ENCODE measurements at regions not wholly inside any gene's neighbourhood (a gene's known extent, or its start where the extent isn't known, plus 50 kb on each side); places are given as distances from the start of the nearest gene placed in this dataset.

GRCh38 chr4:148633720-148634119 is 191.5 kb upstream of the NR3C2 start:
- no peaks in the 10 kb centered on the region; a peak in 2 of 8 replicates for H3K36me3 ChIP-seq (ENCODE audit: control insufficient read depth in 2 of 4, insufficient read depth in 4 of 4, low read length in 3 of 4)
- DNase-seq (ENCODE audit: low read depth in 1 of 2, low spot score in 2 of 2): no peak
- H3K23me2 ChIP-seq (ENCODE audit: low read depth, low read length): no peaks in the 10 kb centered on the region
- H2BK5ac ChIP-seq (ENCODE audit: low read depth, low read length): no peak overlapping the region
- no peak overlapping the region for H2BK20ac ChIP-seq (ENCODE audit: low read length)
- H2BK12ac ChIP-seq (ENCODE audit: low read depth, low read length): no peak overlapping the region
- H2BK120ac ChIP-seq (replicated peaks; ENCODE audit: low read depth, low read length): no peak overlapping the region
- ChIA-PET POLR2A (ENCODE audit: partially characterized antibody) (no interaction called here), CTCF (ENCODE audit: partially characterized antibody) (no interaction called here)
- H3K9me3 ChIP-seq (ENCODE audit: insufficient read depth in 2 of 2, low read depth in 1 of 2, low read length in 1 of 2): peaks cover 18 to 21% of the 10 kb centered on the region in 2 experiments
- H3K27ac ChIP-seq (ENCODE audit: low read depth, low read length): no peak overlapping the region
- H3K23ac ChIP-seq (ENCODE audit: insufficient read length): no peak overlapping the region
- H3K14ac ChIP-seq (ENCODE audit: insufficient read length): no peak overlapping the region
- no peaks in the 10 kb centered on the region for H3K79me1 ChIP-seq (ENCODE audit: low read depth, low read length)
- H3K27me3 ChIP-seq (replicated peaks in 1 of 4; ENCODE audit: control insufficient read depth in 3 of 4, extremely low read depth in 1 of 4, insufficient read depth in 3 of 4, low read length in 3 of 4): no peaks in the 10 kb centered on the region
- H3K4me1 ChIP-seq (replicated peaks in 1 of 4; ENCODE audit: control insufficient read depth in 3 of 4, insufficient read depth in 4 of 4, low read length in 3 of 4): no peaks in the 10 kb centered on the region
- no peaks in the 10 kb centered on the region for H3K79me2 ChIP-seq (ENCODE audit: control insufficient read depth in 1 of 2, insufficient read depth in 2 of 2, low read length in 2 of 2)
- H3K18ac ChIP-seq (ENCODE audit: extremely low read depth, low read length): no peak overlapping the region
- no peak overlapping the region for H4K5ac ChIP-seq (ENCODE audit: insufficient read length, low read depth, low read length)
- H3K56ac ChIP-seq (replicated peaks; ENCODE audit: insufficient read length, low read depth, low read length): no peak overlapping the region
- no peak overlapping the region for H4K8ac ChIP-seq (ENCODE audit: extremely low read depth, insufficient read depth, low read length)
- WGBS, 2 experiments (ENCODE audit: extremely low coverage in 1 of 2, insufficient coverage in 1 of 2, insufficient read length in 1 of 2, insufficient replicate concordance in 2 of 2, low coverage in 1 of 2, low lambda C conversion rate in 2 of 2, missing lambda C conversion rate in 1 of 2): 97% methylated on average over 3 of the region's 3 CpGs; no CpG with 5 or more reads in 1 of the 2 experiments
- no peak overlapping the region for H2BK15ac ChIP-seq (ENCODE audit: low read length)
- no peak overlapping the region for H3K4ac ChIP-seq (replicated peaks; ENCODE audit: insufficient read length, low read depth, low read length)
- FAIRE-seq: no peak
- H3K4me3 ChIP-seq (ENCODE audit: extremely low read depth in 1 of 4, insufficient read depth in 2 of 4, low read depth in 3 of 4, low read length in 4 of 4): no peak overlapping the region
- no peak overlapping the region for H2AK5ac ChIP-seq (ENCODE audit: low read depth, low read length)
- no peaks in the 10 kb centered on the region for H4K20me1 ChIP-seq (replicated peaks in 1 of 2; ENCODE audit: control insufficient read depth in 1 of 2, insufficient read depth in 2 of 2, low read length in 2 of 2)
- H4K91ac ChIP-seq (replicated peaks; ENCODE audit: insufficient read length, low read length): no peak overlapping the region
- TF ChIP-seq E2F6 (IDR thresholded peaks at IDR 0.05) (no peak), KDM1A (IDR thresholded peaks at IDR 0.05; ENCODE audit: borderline replicate concordance, low read length) (no peak), SIX5 (IDR thresholded peaks at IDR 0.05; ENCODE audit: low read depth, low read length) (no peak), SP2 (IDR thresholded peaks at IDR 0.05; ENCODE audit: low read length) (no peak), BCL11A (IDR thresholded peaks at IDR 0.05; ENCODE audit: low read depth in 2 of 2, low read length in 2 of 2) (no peak), SRF (IDR thresholded peaks at IDR 0.05; ENCODE audit: low read depth, low read length) (no peak), TEAD4 (IDR thresholded peaks at IDR 0.05; ENCODE audit: low read depth, low read length) (no peak), TBP (IDR thresholded peaks at IDR 0.05; ENCODE audit: low read depth, low read length) (no peak), SUZ12 (IDR thresholded peaks at IDR 0.05; ENCODE audit: low read length) (no peak), GABPA (IDR thresholded peaks at IDR 0.05; ENCODE audit: borderline replicate concordance, insufficient read depth, low read length) (no peak), MAFK (IDR thresholded peaks at IDR 0.05; ENCODE audit: low read depth, low read length) (no peak), BACH1 (IDR thresholded peaks at IDR 0.05; ENCODE audit: low read length) (no peak), CREB1 (IDR thresholded peaks at IDR 0.05) (no peak), TAF1 (IDR thresholded peaks at IDR 0.05; ENCODE audit: low read depth, low read length) (no peak)
- H3K4me2 ChIP-seq (ENCODE audit: insufficient read depth in 1 of 2, low read depth in 2 of 2, low read length in 2 of 2): no peak overlapping the region
- no peak overlapping the region for H3K9ac ChIP-seq (replicated peaks in 1 of 4; ENCODE audit: extremely low read depth in 1 of 4, low read depth in 3 of 4, low read length in 3 of 4)
- no peak overlapping the region for H2AFZ ChIP-seq (ENCODE audit: low read length)

Data from H1 (cell line).